ENCODE measurements at regions not wholly inside any gene's neighbourhood (a gene's known extent, or its start where the extent isn't known, plus 50 kb on each side); places are given as distances from the start of the nearest gene placed in this dataset.

DNA sequence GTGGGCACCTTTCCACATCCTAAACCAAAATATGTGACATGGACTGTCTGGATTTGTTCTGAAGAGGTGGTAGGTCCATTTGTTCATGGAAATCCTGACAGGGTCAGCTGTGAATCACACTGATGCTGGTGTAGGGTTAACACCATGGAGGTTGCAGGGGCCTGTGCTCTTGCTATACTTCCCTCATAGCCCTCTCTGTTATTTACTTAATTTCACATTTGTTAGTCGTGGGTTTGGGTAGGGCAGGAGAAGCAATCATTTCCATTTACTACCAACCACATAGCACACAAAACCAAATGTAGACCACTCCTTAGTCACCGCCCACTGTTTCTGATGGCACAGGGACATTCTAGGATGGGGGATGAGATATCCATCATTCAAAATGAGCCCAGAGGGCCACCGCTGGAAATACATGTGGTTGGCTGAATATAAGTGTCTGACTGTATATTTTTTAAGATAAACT lies 61.8 kb upstream of the POU2F1 start:
- 97% methylated on average over 3 of the region's 3 CpGs for WGBS
- no peaks in the 10 kb centered on the region for H3K27me3 ChIP-seq (ENCODE audit: control insufficient read depth in 2 of 2, insufficient read depth in 1 of 2, low read length in 1 of 2)
- no peaks in the 10 kb centered on the region for H3K9me3 ChIP-seq (ENCODE audit: control insufficient read depth in 2 of 2, insufficient read depth in 1 of 2, low read length in 1 of 2)
- peaks cover 3 to 6% of the 10 kb centered on the region in 2 donors for H3K4me1 ChIP-seq (ENCODE audit: control insufficient read depth in 2 of 2, insufficient read depth in 2 of 2, low read length in 2 of 2)
- H3K36me3 ChIP-seq (ENCODE audit: control insufficient read depth in 2 of 2, insufficient read depth in 2 of 2, low read length in 1 of 2): no peaks in the 10 kb centered on the region
- DNase-seq (ENCODE audit: low read depth in 6 of 9, low spot score in 9 of 9): no peak
- no peak overlapping the region for H3K4me3 ChIP-seq (ENCODE audit: low read length in 2 of 2)
- no peak overlapping the region for H3K27ac ChIP-seq (ENCODE audit: low read depth in 1 of 2, low read length in 1 of 2)

DNA sequence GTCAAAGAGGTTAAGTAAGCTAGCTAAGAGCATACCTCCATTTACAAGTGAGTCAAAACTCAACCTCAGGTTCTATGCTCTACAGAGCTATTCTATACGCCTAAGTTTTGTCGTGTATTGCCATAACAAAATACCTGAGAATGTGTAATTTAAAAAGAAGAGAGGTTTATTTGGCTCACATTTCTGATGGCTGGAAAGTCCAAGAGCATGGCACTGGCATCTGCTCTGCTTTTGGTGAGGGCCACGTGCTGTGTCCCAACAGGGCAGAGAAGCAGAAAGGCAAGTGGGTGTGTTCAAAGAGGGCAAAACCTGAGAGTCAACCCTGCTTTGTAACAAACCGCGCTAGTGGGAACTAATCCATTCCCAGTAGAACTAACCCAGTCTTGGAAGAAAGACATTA lies 60.9 kb upstream of the POU2F1 start:
- Histone ChIP-seq H3K4me1 (ENCODE audit: control insufficient read depth in 2 of 2, insufficient read depth in 2 of 2, low read length in 2 of 2) (peaks cover 3 to 6% of the 10 kb centered on the region in 2 donors), H3K27ac (ENCODE audit: low read depth in 1 of 2, low read length in 1 of 2) (no peak overlapping the region), H3K4me3 (ENCODE audit: low read length in 2 of 2) (no peak overlapping the region), H3K9me3 (ENCODE audit: control insufficient read depth in 2 of 2, insufficient read depth in 1 of 2, low read length in 1 of 2) (no peaks in the 10 kb centered on the region), H3K36me3 (ENCODE audit: control insufficient read depth in 2 of 2, insufficient read depth in 2 of 2, low read length in 1 of 2) (no peaks in the 10 kb centered on the region), H3K27me3 (ENCODE audit: control insufficient read depth in 2 of 2, insufficient read depth in 1 of 2, low read length in 1 of 2) (no peaks in the 10 kb centered on the region)
- no peak for DNase-seq (ENCODE audit: low read depth in 6 of 9, low spot score in 9 of 9)
- WGBS: 99% methylated on average over 5 of the region's 5 CpGs

- H3K4me1 ChIP-seq (ENCODE audit: control insufficient read depth in 2 of 2, insufficient read depth in 2 of 2, low read length in 2 of 2): peaks cover 3 to 6% of the 10 kb centered on the region in 2 donors
- H3K9me3 ChIP-seq (ENCODE audit: control insufficient read depth in 2 of 2, insufficient read depth in 1 of 2, low read length in 1 of 2): no peaks in the 10 kb centered on the region
- H3K36me3 ChIP-seq (ENCODE audit: control insufficient read depth in 2 of 2, insufficient read depth in 2 of 2, low read length in 1 of 2): no peaks in the 10 kb centered on the region
- H3K27ac ChIP-seq (ENCODE audit: low read depth in 1 of 2, low read length in 1 of 2): no peak overlapping the region
- no peaks in the 10 kb centered on the region for H3K27me3 ChIP-seq (ENCODE audit: control insufficient read depth in 2 of 2, insufficient read depth in 1 of 2, low read length in 1 of 2)
- 77% methylated on average over 5 of the region's 5 CpGs for WGBS
- no peak for DNase-seq (ENCODE audit: low read depth in 6 of 9, low spot score in 9 of 9)
- H3K4me3 ChIP-seq (ENCODE audit: low read length in 2 of 2): no peak overlapping the region
These were observed 59.4 kb upstream of the POU2F1 start for GRCh38 chr1:167161242-167161641.

DNA sequence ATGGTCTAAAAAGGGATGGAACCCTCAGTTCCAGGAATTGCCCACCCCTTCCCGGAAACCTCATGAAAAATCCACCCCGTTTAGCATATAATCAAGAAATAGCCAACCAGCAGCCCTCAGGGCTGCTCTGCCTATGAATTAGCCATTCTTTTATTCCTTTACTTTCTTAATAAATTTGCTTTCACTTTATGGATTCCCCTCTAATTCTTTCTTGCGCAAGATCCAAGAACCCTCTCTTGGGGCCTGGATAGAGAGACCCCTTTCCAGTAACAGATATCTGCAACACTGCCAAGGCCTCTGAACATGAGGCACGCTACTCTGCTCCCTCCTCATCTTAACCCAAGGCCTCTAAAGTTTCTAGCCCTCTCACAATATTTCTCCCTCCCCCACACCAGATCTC lies 58.9 kb upstream of the POU2F1 start:
- no peaks in the 10 kb centered on the region for H3K9me3 ChIP-seq (ENCODE audit: control insufficient read depth in 2 of 2, insufficient read depth in 1 of 2, low read length in 1 of 2)
- no peaks in the 10 kb centered on the region for H3K36me3 ChIP-seq (ENCODE audit: control insufficient read depth in 2 of 2, insufficient read depth in 2 of 2, low read length in 1 of 2)
- WGBS: 97% methylated on average over 4 of the region's 4 CpGs
- DNase-seq (ENCODE audit: low read depth in 6 of 9, low spot score in 9 of 9): no peak
- H3K27me3 ChIP-seq (ENCODE audit: control insufficient read depth in 2 of 2, insufficient read depth in 1 of 2, low read length in 1 of 2): no peaks in the 10 kb centered on the region
- H3K4me1 ChIP-seq (ENCODE audit: control insufficient read depth in 2 of 2, insufficient read depth in 2 of 2, low read length in 2 of 2): peaks cover 3 to 6% of the 10 kb centered on the region in 2 donors
- no peak overlapping the region for H3K4me3 ChIP-seq (ENCODE audit: low read length in 2 of 2)
- no peak overlapping the region for H3K27ac ChIP-seq (ENCODE audit: low read depth in 1 of 2, low read length in 1 of 2)

- no peak for DNase-seq (ENCODE audit: low read depth in 6 of 9, low spot score in 9 of 9)
- Histone ChIP-seq H3K4me3 (ENCODE audit: low read length in 2 of 2) (no peak overlapping the region), H3K27me3 (ENCODE audit: control insufficient read depth in 2 of 2, insufficient read depth in 1 of 2, low read length in 1 of 2) (no peaks in the 10 kb centered on the region), H3K36me3 (ENCODE audit: control insufficient read depth in 2 of 2, insufficient read depth in 2 of 2, low read length in 1 of 2) (no peaks in the 10 kb centered on the region), H3K27ac (ENCODE audit: low read depth in 1 of 2, low read length in 1 of 2) (no peak overlapping the region), H3K9me3 (ENCODE audit: control insufficient read depth in 2 of 2, insufficient read depth in 1 of 2, low read length in 1 of 2) (no peaks in the 10 kb centered on the region), H3K4me1 (ENCODE audit: control insufficient read depth in 2 of 2, insufficient read depth in 2 of 2, low read length in 2 of 2) (peaks cover 3 to 6% of the 10 kb centered on the region in 2 donors)
- over 99% methylated on average over 2 of the region's 2 CpGs for WGBS
These were observed 55.5 kb upstream of the POU2F1 start for GRCh38 chr1:167165219-167165618.

GRCh38 chr1:167165948-167166689 lies 54.6 kb upstream of the POU2F1 start:
- WGBS: 92% methylated on average over 14 of the region's 14 CpGs
- no peaks in the 10 kb centered on the region for H3K36me3 ChIP-seq (ENCODE audit: control insufficient read depth in 2 of 2, insufficient read depth in 2 of 2, low read length in 1 of 2)
- no peak overlapping the region for H3K4me3 ChIP-seq (ENCODE audit: low read length in 2 of 2)
- peaks cover 3 to 6% of the 10 kb centered on the region in 2 donors for H3K4me1 ChIP-seq (ENCODE audit: control insufficient read depth in 2 of 2, insufficient read depth in 2 of 2, low read length in 2 of 2)
- no peak overlapping the region for H3K27ac ChIP-seq (ENCODE audit: low read depth in 1 of 2, low read length in 1 of 2)
- H3K27me3 ChIP-seq (ENCODE audit: control insufficient read depth in 2 of 2, insufficient read depth in 1 of 2, low read length in 1 of 2): no peaks in the 10 kb centered on the region
- DNase-seq (ENCODE audit: low read depth in 6 of 9, low spot score in 9 of 9): no peak
- H3K9me3 ChIP-seq (ENCODE audit: control insufficient read depth in 2 of 2, insufficient read depth in 1 of 2, low read length in 1 of 2): no peaks in the 10 kb centered on the region

DNA sequence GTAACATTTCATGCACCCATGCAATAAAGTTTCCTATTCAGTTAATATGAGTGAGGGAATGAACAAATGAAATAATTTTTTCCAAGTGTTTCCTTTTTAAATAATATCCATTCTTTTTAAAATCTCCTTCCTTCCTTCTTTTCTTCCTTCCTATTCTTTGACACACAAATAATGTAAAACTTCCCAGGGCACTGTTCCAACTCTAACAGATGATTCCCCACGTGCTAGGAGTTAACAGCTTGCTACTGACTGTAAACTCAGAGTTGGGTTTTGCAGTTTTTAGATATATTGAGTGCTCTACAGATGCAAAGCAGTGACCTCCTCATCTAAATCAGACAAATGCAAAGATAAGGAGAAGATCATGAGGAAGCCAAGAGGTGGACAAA lies 54.0 kb upstream of the POU2F1 start:
- Histone ChIP-seq H3K4me3 (ENCODE audit: low read length in 2 of 2) (no peak overlapping the region), H3K9me3 (ENCODE audit: control insufficient read depth in 2 of 2, insufficient read depth in 1 of 2, low read length in 1 of 2) (no peaks in the 10 kb centered on the region), H3K27ac (ENCODE audit: low read depth in 1 of 2, low read length in 1 of 2) (no peak overlapping the region), H3K36me3 (ENCODE audit: control insufficient read depth in 2 of 2, insufficient read depth in 2 of 2, low read length in 1 of 2) (no peaks in the 10 kb centered on the region), H3K4me1 (ENCODE audit: control insufficient read depth in 2 of 2, insufficient read depth in 2 of 2, low read length in 2 of 2) (peaks cover 3 to 6% of the 10 kb centered on the region in 2 donors), H3K27me3 (ENCODE audit: control insufficient read depth in 2 of 2, insufficient read depth in 1 of 2, low read length in 1 of 2) (no peaks in the 10 kb centered on the region)
- DNase-seq (ENCODE audit: low read depth in 6 of 9, low spot score in 9 of 9): no peak
- WGBS: 51% methylated on average over 1 of the region's 1 CpG

- Histone ChIP-seq H3K27me3 (ENCODE audit: control insufficient read depth in 2 of 2, insufficient read depth in 1 of 2, low read length in 1 of 2) (no peaks in the 10 kb centered on the region), H3K9me3 (ENCODE audit: control insufficient read depth in 2 of 2, insufficient read depth in 1 of 2, low read length in 1 of 2) (no peaks in the 10 kb centered on the region), H3K27ac (ENCODE audit: low read depth in 1 of 2, low read length in 1 of 2) (no peak overlapping the region), H3K4me3 (ENCODE audit: low read length in 2 of 2) (no peak overlapping the region), H3K36me3 (ENCODE audit: control insufficient read depth in 2 of 2, insufficient read depth in 2 of 2, low read length in 1 of 2) (no peaks in the 10 kb centered on the region), H3K4me1 (ENCODE audit: control insufficient read depth in 2 of 2, insufficient read depth in 2 of 2, low read length in 2 of 2) (no peaks in the 10 kb centered on the region)
- DNase-seq (ENCODE audit: low read depth in 6 of 9, low spot score in 9 of 9): no peak
- 96% methylated on average over 7 of the region's 7 CpGs for WGBS
These were observed 52.3 kb upstream of the POU2F1 start for GRCh38 chr1:167168424-167168823.

GRCh38 chr1:167169642-167170041 lies 51.0 kb upstream of the POU2F1 start:
- Histone ChIP-seq H3K4me1 (ENCODE audit: control insufficient read depth in 2 of 2, insufficient read depth in 2 of 2, low read length in 2 of 2) (no peaks in the 10 kb centered on the region), H3K9me3 (ENCODE audit: control insufficient read depth in 2 of 2, insufficient read depth in 1 of 2, low read length in 1 of 2) (no peaks in the 10 kb centered on the region), H3K27ac (ENCODE audit: low read depth in 1 of 2, low read length in 1 of 2) (no peak overlapping the region), H3K27me3 (ENCODE audit: control insufficient read depth in 2 of 2, insufficient read depth in 1 of 2, low read length in 1 of 2) (no peaks in the 10 kb centered on the region), H3K4me3 (ENCODE audit: low read length in 2 of 2) (no peak overlapping the region), H3K36me3 (ENCODE audit: control insufficient read depth in 2 of 2, insufficient read depth in 2 of 2, low read length in 1 of 2) (no peaks in the 10 kb centered on the region)
- no peak for DNase-seq (ENCODE audit: low read depth in 6 of 9, low spot score in 9 of 9)
- 97% methylated on average over 2 of the region's 2 CpGs for WGBS
